Suprapubic skin (tissue), 4 donors: ENCODE measurements at regions not wholly inside any gene's neighbourhood (a gene's known extent, or its start where the extent isn't known, plus 50 kb on each side); places are given as distances from the start of the nearest gene placed in this dataset.

Experiments used
- CTCF ChIP-seq, 2 donors: fragments of 200-600 bp in 1 of 2; fragments of 450-650 bp in 1 of 2; sonication (generic) in 1 of 2; IDR thresholded peaks; one replicate each; pipeline ENCODE4 v1.5.1; 2016 to 2019; ENCODE audit warnings: antibody characterized with exemption in 2 of 2, mild to moderate bottlenecking in 1 of 2, moderate library complexity in 1 of 2
- EP300 ChIP-seq: sonication (generic); formaldehyde crosslinking; IDR thresholded peaks from one replicate; pipeline ENCODE4 v1.6.1; 2017; ENCODE audit warnings: antibody characterized with exemption
- POLR2A ChIP-seq, 2 donors: fragments of 450-650 bp; IDR thresholded peaks; one replicate each; pipeline ENCODE4 v1.6.1; 2017; ENCODE audit warnings: antibody characterized with exemption in 2 of 2, mild to moderate bottlenecking in 2 of 2, moderate library complexity in 2 of 2
- POLR2AphosphoS5 ChIP-seq, 3 donors: sonication (generic); formaldehyde crosslinking; IDR thresholded peaks; one replicate each; pipeline ENCODE4 v1.6.1; 2017; ENCODE audit warnings: antibody characterized with exemption in 3 of 3

- no peak for TF ChIP-seq CTCF (IDR thresholded peaks at IDR 0.05)
- no peak for TF ChIP-seq POLR2AphosphoS5 (IDR thresholded peaks at IDR 0.05)
- no peak for TF ChIP-seq POLR2A (IDR thresholded peaks at IDR 0.05)
- no peak for TF ChIP-seq EP300
Observed at GRCh38 chr18:42517896-42518295, 562.9 kb downstream of the PIK3C3 start.
